Body of pancreas (tissue), 4 donors: ENCODE measurements at regions not wholly inside any gene's neighbourhood (a gene's known extent, or its start where the extent isn't known, plus 50 kb on each side); places are given as distances from the start of the nearest gene placed in this dataset.

Experiments used
- POLR2A ChIP-seq, 3 donors: fragments of 450-650 bp; IDR thresholded peaks; one replicate each; pipeline ENCODE4 v1.6.1; 2016; ENCODE audit warnings: antibody characterized with exemption in 3 of 3, mild to moderate bottlenecking in 2 of 3
- TF ChIP-seq, protein P1 (sequence below), 7 experiments: fragments of 450-650 bp in 4 of 7; fragments of 200-600 bp in 3 of 7; sonication (generic) in 3 of 7; IDR thresholded peaks; one replicate each; pipeline ENCODE4 v1.5.1; 2016 to 2019; ENCODE audit warnings: antibody characterized with exemption in 7 of 7

DNA sequence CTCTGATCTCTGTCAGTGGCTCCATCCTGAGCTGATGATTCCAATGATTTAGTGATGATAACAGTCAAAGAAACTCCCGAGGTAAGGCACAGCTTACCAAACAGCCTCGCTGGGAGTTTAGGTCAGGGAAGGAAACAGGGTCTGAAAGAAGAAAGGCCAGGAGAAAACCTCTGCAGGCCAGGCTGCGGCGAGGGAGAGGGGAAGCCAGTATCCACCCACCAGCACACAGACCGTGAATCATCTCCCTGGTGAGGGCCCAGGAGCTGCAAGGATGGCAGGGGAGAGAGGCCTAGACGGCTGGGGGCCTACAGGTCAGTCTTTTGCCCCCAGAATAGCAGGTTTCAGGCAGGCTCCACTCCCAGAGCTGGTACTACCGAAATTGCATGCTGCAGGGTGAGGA, 590.5 kb downstream of the CCDC171 start:
- TF ChIP-seq, protein P1, sequence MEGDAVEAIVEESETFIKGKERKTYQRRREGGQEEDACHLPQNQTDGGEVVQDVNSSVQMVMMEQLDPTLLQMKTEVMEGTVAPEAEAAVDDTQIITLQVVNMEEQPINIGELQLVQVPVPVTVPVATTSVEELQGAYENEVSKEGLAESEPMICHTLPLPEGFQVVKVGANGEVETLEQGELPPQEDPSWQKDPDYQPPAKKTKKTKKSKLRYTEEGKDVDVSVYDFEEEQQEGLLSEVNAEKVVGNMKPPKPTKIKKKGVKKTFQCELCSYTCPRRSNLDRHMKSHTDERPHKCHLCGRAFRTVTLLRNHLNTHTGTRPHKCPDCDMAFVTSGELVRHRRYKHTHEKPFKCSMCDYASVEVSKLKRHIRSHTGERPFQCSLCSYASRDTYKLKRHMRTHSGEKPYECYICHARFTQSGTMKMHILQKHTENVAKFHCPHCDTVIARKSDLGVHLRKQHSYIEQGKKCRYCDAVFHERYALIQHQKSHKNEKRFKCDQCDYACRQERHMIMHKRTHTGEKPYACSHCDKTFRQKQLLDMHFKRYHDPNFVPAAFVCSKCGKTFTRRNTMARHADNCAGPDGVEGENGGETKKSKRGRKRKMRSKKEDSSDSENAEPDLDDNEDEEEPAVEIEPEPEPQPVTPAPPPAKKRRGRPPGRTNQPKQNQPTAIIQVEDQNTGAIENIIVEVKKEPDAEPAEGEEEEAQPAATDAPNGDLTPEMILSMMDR (IDR thresholded peaks at IDR 0.05) = no peak
- no peak for TF ChIP-seq POLR2A (IDR thresholded peaks at IDR 0.05)
